Body of pancreas (tissue), 4 donors: ENCODE measurements at regions not wholly inside any gene's neighbourhood (a gene's known extent, or its start where the extent isn't known, plus 50 kb on each side); places are given as distances from the start of the nearest gene placed in this dataset.

ENCODE experiments used
- ATAC-seq: fragments of 150-250 bp; one replicate; pipeline ENCODE4 v1.9.1; 2016
- DNase-seq, 4 donors: peaks; one replicate each; pipeline ENCODE4 v3.0.0-alpha.2; 2019
- H3K27ac ChIP-seq, 4 donors: fragments of 200-600 bp; sonication (generic); 1 replicate in 3 of 4; 2 replicates in 1 of 4; pipeline versions ENCODE4 v1.5.1 to v1.6.1; 2016 to 2019; ENCODE audit warnings: mild to moderate bottlenecking in 1 of 4, mixed read lengths in 1 of 4, moderate library complexity in 1 of 4
- H3K27me3 ChIP-seq, 2 donors: fragments of 200-600 bp; sonication (generic); one replicate each; pipeline ENCODE4 v1.6.0; 2016; ENCODE audit warnings: mild to moderate bottlenecking in 1 of 2
- H3K36me3 ChIP-seq, 2 donors: fragments of 200-600 bp; sonication (generic); replicated peaks in 1 of 2; 2 replicates each; pipeline ENCODE4 v1.5.1; 2016; ENCODE audit warnings: low read depth in 2 of 2; ENCODE audit not compliant: insufficient read depth in 1 of 2
- H3K4me1 ChIP-seq: fragments of 200-600 bp; sonication (generic); one replicate; pipeline ENCODE4 v1.6.0; 2016
- H3K4me3 ChIP-seq, 2 donors: fragments of 200-600 bp; sonication (generic); 1 replicate in 1 of 2; 2 replicates in 1 of 2; pipeline ENCODE4 v1.5.1; 2016 to 2019
- H3K9me3 ChIP-seq, 3 donors: fragments of 200-600 bp; sonication (generic); 1 replicate in 2 of 3; 2 replicates in 1 of 3; pipeline ENCODE4 v1.5.1; 2016
- POLR2A ChIP-seq, 3 donors: fragments of 450-650 bp; IDR thresholded peaks; one replicate each; pipeline ENCODE4 v1.6.1; 2016; ENCODE audit warnings: antibody characterized with exemption in 3 of 3, mild to moderate bottlenecking in 2 of 3
- whole genome bisulfite sequencing, 2 donors: methylation state at CpG; one replicate each; pipeline ENCODE4 v1.1.5; 2017; 5-methylcytosine and 5-hydroxymethylcytosine counted together
- intact Hi-C: fragments of 100-400 bp; cut with DNase I; formaldehyde crosslinking; loops from one replicate; pipeline ENCODE4 v1.15.1; 2023
- TF ChIP-seq, protein P1 (sequence below), 7 experiments: fragments of 450-650 bp in 4 of 7; fragments of 200-600 bp in 3 of 7; sonication (generic) in 3 of 7; IDR thresholded peaks; one replicate each; pipeline ENCODE4 v1.5.1; 2016 to 2019; ENCODE audit warnings: antibody characterized with exemption in 7 of 7

- intact Hi-C loops = no loop called here
- no peaks in the 10 kb centered on the region for H3K36me3 ChIP-seq
- no peaks in the 10 kb centered on the region for H3K4me1 ChIP-seq
- TF ChIP-seq, protein P1, sequence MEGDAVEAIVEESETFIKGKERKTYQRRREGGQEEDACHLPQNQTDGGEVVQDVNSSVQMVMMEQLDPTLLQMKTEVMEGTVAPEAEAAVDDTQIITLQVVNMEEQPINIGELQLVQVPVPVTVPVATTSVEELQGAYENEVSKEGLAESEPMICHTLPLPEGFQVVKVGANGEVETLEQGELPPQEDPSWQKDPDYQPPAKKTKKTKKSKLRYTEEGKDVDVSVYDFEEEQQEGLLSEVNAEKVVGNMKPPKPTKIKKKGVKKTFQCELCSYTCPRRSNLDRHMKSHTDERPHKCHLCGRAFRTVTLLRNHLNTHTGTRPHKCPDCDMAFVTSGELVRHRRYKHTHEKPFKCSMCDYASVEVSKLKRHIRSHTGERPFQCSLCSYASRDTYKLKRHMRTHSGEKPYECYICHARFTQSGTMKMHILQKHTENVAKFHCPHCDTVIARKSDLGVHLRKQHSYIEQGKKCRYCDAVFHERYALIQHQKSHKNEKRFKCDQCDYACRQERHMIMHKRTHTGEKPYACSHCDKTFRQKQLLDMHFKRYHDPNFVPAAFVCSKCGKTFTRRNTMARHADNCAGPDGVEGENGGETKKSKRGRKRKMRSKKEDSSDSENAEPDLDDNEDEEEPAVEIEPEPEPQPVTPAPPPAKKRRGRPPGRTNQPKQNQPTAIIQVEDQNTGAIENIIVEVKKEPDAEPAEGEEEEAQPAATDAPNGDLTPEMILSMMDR (IDR thresholded peaks at IDR 0.05) = no peak
- TF ChIP-seq POLR2A (IDR thresholded peaks at IDR 0.05) = no peak
- no peak overlapping the region for H3K27ac ChIP-seq
- H3K9me3 ChIP-seq = no peaks in the 10 kb centered on the region
- H3K4me3 ChIP-seq = no peak overlapping the region
- no peak for ATAC-seq
- DNase-seq = no peak
- H3K27me3 ChIP-seq = no peaks in the 10 kb centered on the region
- 77 to 90% methylated on average over 7 of the region's 7 CpGs for WGBS, 2 donors
Measured at GRCh38 chrX:125089761-125090445, 229.8 kb upstream of the TEX13C start.

DNA sequence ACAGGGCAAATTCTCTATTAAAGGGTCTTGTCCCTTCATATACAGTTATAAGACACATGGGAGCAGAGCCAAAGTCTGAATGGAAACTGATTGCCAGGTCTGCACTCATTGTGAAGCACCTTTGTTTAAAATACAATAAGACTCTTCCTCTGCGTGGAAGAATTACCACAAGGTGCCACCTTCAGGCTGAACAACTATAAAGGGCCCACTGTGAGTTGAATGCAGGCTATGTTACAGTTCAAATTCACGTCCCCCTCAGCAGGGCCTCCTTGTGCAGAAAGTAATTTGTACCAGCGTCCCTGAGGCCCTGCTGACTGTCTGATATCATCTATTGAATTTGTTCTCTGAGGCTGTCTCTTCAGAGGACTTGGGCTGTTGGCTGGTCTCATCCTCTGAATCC lies 225.8 kb upstream of the TEX13C start:
- DNase-seq (no peak), ATAC-seq (no peak)
- TF ChIP-seq, protein P1 (IDR thresholded peaks at IDR 0.05) = no peak
- no peak for TF ChIP-seq POLR2A (IDR thresholded peaks at IDR 0.05)
- H3K27me3 ChIP-seq = no peaks in the 10 kb centered on the region
- H3K4me1 ChIP-seq = no peaks in the 10 kb centered on the region
- no peak overlapping the region for H3K4me3 ChIP-seq
- no peaks in the 10 kb centered on the region for H3K36me3 ChIP-seq
- H3K9me3 ChIP-seq = no peaks in the 10 kb centered on the region
- intact Hi-C loops = no loop called here
- 48 to 59% methylated on average over 3 of the region's 3 CpGs for WGBS, 2 donors
- no peak overlapping the region for H3K27ac ChIP-seq

GRCh38 chrX:125094901-125095300 lies 224.8 kb upstream of the TEX13C start:
- H3K27me3 ChIP-seq = no peaks in the 10 kb centered on the region
- H3K4me1 ChIP-seq = no peaks in the 10 kb centered on the region
- intact Hi-C loops = no loop called here
- H3K4me3 ChIP-seq = no peak overlapping the region
- ATAC-seq (no peak), DNase-seq (no peak)
- H3K36me3 ChIP-seq = no peaks in the 10 kb centered on the region
- TF ChIP-seq, protein P1 (IDR thresholded peaks at IDR 0.05) = no peak
- TF ChIP-seq POLR2A (IDR thresholded peaks at IDR 0.05) = no peak
- no peaks in the 10 kb centered on the region for H3K9me3 ChIP-seq
- H3K27ac ChIP-seq = no peak overlapping the region

DNA sequence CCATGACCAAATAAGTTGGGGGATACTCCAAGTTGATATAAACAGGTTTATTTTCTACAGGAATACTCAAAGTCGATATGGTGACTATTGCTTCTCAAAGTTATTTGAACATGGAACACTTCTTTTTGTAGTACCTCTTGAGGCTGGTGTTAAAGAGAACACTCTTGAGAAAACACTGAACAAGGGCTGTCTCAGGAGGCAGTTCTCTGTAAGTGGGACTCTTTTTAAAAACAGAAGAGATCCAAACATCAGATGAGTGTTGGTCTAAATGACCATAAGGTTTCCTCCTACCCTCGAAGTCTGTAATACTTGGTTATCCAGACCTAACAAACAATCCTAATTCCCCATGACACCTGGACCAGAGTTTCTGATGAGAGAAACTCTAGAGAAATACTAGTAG lies 223.2 kb upstream of the TEX13C start:
- no peak for TF ChIP-seq POLR2A (IDR thresholded peaks at IDR 0.05)
- TF ChIP-seq, protein P1 (IDR thresholded peaks at IDR 0.05) = no peak
- no peak for ATAC-seq

DNA sequence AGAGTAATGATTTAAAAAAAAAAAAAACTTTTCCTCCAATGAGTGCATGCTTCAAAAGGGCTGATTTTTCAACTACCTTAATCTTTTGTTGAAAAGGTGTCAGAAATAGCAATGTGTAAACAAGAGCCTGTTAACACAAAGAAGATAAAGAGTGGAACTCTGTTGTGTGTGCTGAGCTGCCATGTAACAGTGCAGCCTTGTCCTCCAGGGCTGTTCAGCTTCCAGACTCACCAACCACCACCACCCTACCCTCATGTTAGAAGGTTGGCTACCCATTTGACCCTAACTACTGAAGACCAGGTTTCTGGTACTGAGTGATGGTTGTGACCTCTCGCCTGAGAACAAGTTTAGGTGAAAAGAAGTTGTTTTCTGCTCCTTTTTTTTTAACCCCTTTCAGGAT lies 222.8 kb upstream of the TEX13C start:
- no peak for ATAC-seq
- TF ChIP-seq POLR2A (IDR thresholded peaks at IDR 0.05) = no peak
- TF ChIP-seq, protein P1 (IDR thresholded peaks at IDR 0.05) = no peak
- 27 to 69% methylated on average over 1 of the region's 1 CpG for WGBS, 2 donors
- Histone ChIP-seq H3K36me3 (no peaks in the 10 kb centered on the region), H3K4me1 (no peaks in the 10 kb centered on the region), H3K4me3 (no peak overlapping the region), H3K27ac (no peak overlapping the region), H3K27me3 (no peaks in the 10 kb centered on the region), H3K9me3 (no peaks in the 10 kb centered on the region)
- no peak for DNase-seq
- intact Hi-C loops = no loop called here

More for the DNA sequence above, 223.2 kb upstream of the TEX13C start:
- DNase-seq = no peak
- no peaks in the 10 kb centered on the region for H3K36me3 ChIP-seq
- WGBS, 2 donors = 39 to 44% methylated on average over 2 of the region's 2 CpGs
- no peak overlapping the region for H3K4me3 ChIP-seq
- H3K27ac ChIP-seq = no peak overlapping the region
- H3K4me1 ChIP-seq = no peaks in the 10 kb centered on the region
- H3K27me3 ChIP-seq = no peaks in the 10 kb centered on the region
- intact Hi-C loops = no loop called here
- no peaks in the 10 kb centered on the region for H3K9me3 ChIP-seq
